PC-3 (cell line): ENCODE measurements at regions not wholly inside any gene's neighbourhood (a gene's known extent, or its start where the extent isn't known, plus 50 kb on each side); places are given as distances from the start of the nearest gene placed in this dataset.

Source experiments
- CTCF ChIP-seq: fragments of 300-600 bp; sonication (generic); conservative IDR thresholded peaks from 2 replicates; pipeline ENCODE4 v1.5.1; 2017; ENCODE audit warnings: antibody characterized with exemption, low read depth, mild to moderate bottlenecking, low read length
- EZH2 ChIP-seq: fragments of 300-600 bp; sonication (generic); IDR thresholded peaks from one replicate; pipeline ENCODE4 v1.6.1; 2017; ENCODE audit warnings: antibody characterized with exemption, mild to moderate bottlenecking, low read length; ENCODE audit not compliant: unreplicated experiment

GRCh38 chr14:34036319-34036766, 85.5 kb upstream of the EGLN3 start:
- no peak for TF ChIP-seq CTCF
- TF ChIP-seq EZH2: no peak
